GM21423 (cell line): ENCODE measurements at regions not wholly inside any gene's neighbourhood (a gene's known extent, or its start where the extent isn't known, plus 50 kb on each side); places are given as distances from the start of the nearest gene placed in this dataset.
"Not testable (repeated sequence)": the region's sequence is repeated elsewhere in the genome, so short reads cannot be mapped to it uniquely, and the experiment has no call there.

Source experiments
- ATAC-seq: cut with Tn5 transposase; IDR thresholded peaks from one replicate; pipeline ENCODE4 v1.9.1; 2021; ENCODE audit warnings: mild to moderate bottlenecking, moderate library complexity; ENCODE audit not compliant: unreplicated experiment

- ATAC-seq = no peak
Measured at GRCh38 chr6:112636650-112637262, 289.6 kb downstream of the RFPL4B start.

GRCh38 chr6:112639391-112639831, 292.3 kb downstream of the RFPL4B start:
- peak; percentile 50 for ATAC-seq

- ATAC-seq = no peak
Measured at GRCh38 chr6:112640891-112641290, 293.8 kb downstream of the RFPL4B start.

- no peak for ATAC-seq
Measured at GRCh38 chr6:112649853-112650252, 302.7 kb downstream of the RFPL4B start.

GRCh38 chr6:112651239-112651638, 304.1 kb downstream of the RFPL4B start:
- no peak for ATAC-seq

GRCh38 chr6:112659912-112660311, 312.8 kb downstream of the RFPL4B start:
- no peak for ATAC-seq

- ATAC-seq = no peak
Measured at GRCh38 chr6:112660626-112661025, 313.5 kb downstream of the RFPL4B start.

- ATAC-seq = no peak
Measured at GRCh38 chr6:112663698-112664097, 316.6 kb downstream of the RFPL4B start.

- ATAC-seq = no peak
Measured at GRCh38 chr6:112665114-112665513, 318.0 kb downstream of the RFPL4B start.

GRCh38 chr6:112665815-112666214, 318.7 kb downstream of the RFPL4B start:
- ATAC-seq = no peak

- ATAC-seq = no peak
Measured at GRCh38 chr6:112667427-112667826, 320.3 kb downstream of the RFPL4B start.

- no peak for ATAC-seq
Measured at GRCh38 chr6:112680091-112680490, 333.0 kb downstream of the RFPL4B start.

- no peak for ATAC-seq
Measured at GRCh38 chr6:112682071-112682470, 334.9 kb downstream of the RFPL4B start.

GRCh38 chr6:112683106-112683505, 336.0 kb downstream of the RFPL4B start:
- ATAC-seq = no peak

- no peak for ATAC-seq
Measured at GRCh38 chr6:112683926-112684325, 336.8 kb downstream of the RFPL4B start.

- ATAC-seq = not testable (repeated sequence)
Measured at GRCh38 chr6:112685521-112686220, 338.5 kb downstream of the RFPL4B start.

- ATAC-seq = not testable (repeated sequence)
Measured at GRCh38 chr6:112688487-112689165, 341.5 kb downstream of the RFPL4B start.

GRCh38 chr6:112689183-112689858, 342.2 kb downstream of the RFPL4B start:
- not testable (repeated sequence) for ATAC-seq

- no peak for ATAC-seq
Measured at GRCh38 chr6:112690497-112691202, 343.5 kb downstream of the RFPL4B start.

- ATAC-seq = no peak
Measured at GRCh38 chr6:112691289-112691688, 344.2 kb downstream of the RFPL4B start.

- no peak for ATAC-seq
Measured at GRCh38 chr6:112695001-112695400, 347.9 kb downstream of the RFPL4B start.
